A549 (cell line): ENCODE measurements at regions not wholly inside any gene's neighbourhood (a gene's known extent, or its start where the extent isn't known, plus 50 kb on each side); places are given as distances from the start of the nearest gene placed in this dataset.

Experiments used
- CHD2 ChIP-seq: fragments of 150-350 bp; IDR thresholded peaks from 2 replicates; pipeline ENCODE4 v1.6.1; 2014; ENCODE audit warnings: low read length; ENCODE audit not compliant: partially characterized antibody
- CTCF ChIP-seq: fragments of >200 bp; sonication (Bioruptor Twin); formaldehyde crosslinking; IDR thresholded peaks from 3 replicates; pipeline ENCODE4 v1.5.1; 2016

- TF ChIP-seq CHD2 (no peak), CTCF (no peak)
Measured at GRCh38 chr14:80325112-80325511, 113.8 kb upstream of the DIO2 start.
